Left renal pelvis (tissue), 4 donors: ENCODE measurements at regions not wholly inside any gene's neighbourhood (a gene's known extent, or its start where the extent isn't known, plus 50 kb on each side); places are given as distances from the start of the nearest gene placed in this dataset.

ENCODE experiments used
- DNase-seq, 4 donors: peaks; one replicate each; pipeline ENCODE4 v3.0.0-alpha.2; 2013; ENCODE audit warnings: low read depth in 4 of 4, low spot score in 3 of 4

DNA sequence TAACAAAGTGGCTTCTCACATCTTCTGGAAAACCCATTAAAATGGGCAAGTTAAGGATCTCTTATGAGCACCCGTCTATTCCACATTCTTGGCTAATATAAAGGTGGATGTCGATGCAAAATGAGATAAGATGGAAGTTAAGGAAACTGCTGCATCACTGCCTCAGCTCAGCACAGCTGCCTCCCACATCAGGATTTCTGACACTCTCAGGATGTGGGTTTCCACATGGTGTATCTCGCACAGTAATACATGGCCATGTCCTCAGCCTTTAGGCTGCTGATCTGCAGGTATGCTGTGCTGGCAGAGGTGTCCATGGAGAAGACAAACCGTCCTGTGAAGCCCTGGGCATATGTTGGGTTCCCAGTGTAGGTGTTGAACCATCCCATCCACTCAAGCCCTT lies 1348.0 kb downstream of the TMEM121 start:
- no peak for DNase-seq

DNA sequence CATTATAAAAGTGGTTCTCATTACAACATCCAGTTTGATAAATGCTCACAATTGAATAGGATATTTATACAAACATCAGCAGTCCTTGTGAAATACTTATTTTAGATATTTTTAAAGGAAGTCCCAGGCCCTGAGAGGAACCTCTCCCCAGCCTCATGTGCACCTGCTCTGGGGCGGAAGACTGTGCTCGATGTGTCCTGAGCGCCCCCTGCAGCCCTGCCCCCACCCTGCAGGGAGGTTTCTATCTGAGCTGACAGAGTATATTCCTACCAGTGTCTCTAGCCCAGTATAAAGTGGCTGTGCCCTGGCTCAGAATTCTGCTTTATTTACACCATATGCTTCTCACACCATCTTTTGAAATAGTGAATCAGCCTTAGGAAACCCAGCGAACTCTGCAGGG lies 1349.1 kb downstream of the TMEM121 start:
- DNase-seq: no peak

- no peak for DNase-seq
Measured at GRCh38 chr14:106876711-106877110, 1350.3 kb downstream of the TMEM121 start.

GRCh38 chr14:106877517-106877916 lies 1351.1 kb downstream of the TMEM121 start:
- no peak for DNase-seq

DNA sequence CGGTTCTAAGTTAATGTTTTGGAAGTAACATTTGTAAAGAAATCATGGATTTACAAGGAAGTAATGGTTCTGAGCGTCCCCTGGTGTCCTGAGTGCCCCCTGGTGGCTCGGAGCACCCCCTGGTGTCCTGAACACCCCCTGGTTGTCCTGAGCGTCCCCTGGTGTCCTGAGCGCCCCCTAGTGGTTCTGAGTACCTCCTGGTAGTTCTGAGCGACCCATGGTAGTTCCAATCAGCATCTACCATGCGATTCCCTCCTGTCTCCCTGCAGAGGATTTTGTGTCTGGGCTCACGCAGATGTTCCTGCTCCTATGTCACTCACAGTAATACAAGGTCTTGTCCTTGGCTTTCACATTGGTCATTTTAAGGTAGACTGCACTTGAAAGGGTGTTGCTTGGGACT lies 1352.9 kb downstream of the TMEM121 start:
- DNase-seq: no peak

GRCh38 chr14:106883218-106883692 lies 1356.9 kb downstream of the TMEM121 start:
- DNase-seq: no peak
